ENCODE measurements at regions not wholly inside any gene's neighbourhood (a gene's known extent, or its start where the extent isn't known, plus 50 kb on each side); places are given as distances from the start of the nearest gene placed in this dataset.

DNA sequence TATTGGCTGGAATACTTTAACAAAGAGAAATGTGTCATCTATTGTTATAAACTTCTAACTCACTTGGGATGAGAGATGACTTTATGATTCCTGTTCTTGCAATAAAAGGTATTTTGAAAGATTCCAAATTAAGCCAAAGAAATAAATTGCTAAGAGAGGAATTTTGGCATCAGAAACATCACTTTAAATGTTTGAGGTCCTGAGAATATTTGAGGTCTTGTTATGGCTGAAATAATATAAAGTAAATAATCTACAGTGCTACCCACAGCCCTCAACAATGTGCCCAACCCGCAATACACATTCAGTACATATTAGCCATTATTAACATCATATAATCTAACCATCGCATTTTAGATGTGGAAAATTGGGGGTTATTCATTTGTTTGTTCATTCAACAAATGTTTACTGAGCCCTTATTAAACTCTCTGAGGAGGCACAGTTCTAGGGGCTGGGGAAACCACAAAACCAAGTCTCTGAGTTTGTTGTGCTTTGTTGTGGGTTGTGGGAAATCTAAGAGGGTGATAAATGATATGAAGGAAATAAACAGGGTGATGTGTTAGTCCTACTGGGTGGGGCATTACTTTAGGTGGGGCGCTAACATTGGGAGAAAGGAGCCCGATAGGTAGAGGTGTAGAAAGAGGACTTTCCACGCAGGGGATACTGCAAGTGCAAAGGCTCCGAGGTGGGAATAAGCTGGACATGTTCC lies 135.2 kb upstream of the CLINT1 start:
- TF ChIP-seq, protein P1, sequence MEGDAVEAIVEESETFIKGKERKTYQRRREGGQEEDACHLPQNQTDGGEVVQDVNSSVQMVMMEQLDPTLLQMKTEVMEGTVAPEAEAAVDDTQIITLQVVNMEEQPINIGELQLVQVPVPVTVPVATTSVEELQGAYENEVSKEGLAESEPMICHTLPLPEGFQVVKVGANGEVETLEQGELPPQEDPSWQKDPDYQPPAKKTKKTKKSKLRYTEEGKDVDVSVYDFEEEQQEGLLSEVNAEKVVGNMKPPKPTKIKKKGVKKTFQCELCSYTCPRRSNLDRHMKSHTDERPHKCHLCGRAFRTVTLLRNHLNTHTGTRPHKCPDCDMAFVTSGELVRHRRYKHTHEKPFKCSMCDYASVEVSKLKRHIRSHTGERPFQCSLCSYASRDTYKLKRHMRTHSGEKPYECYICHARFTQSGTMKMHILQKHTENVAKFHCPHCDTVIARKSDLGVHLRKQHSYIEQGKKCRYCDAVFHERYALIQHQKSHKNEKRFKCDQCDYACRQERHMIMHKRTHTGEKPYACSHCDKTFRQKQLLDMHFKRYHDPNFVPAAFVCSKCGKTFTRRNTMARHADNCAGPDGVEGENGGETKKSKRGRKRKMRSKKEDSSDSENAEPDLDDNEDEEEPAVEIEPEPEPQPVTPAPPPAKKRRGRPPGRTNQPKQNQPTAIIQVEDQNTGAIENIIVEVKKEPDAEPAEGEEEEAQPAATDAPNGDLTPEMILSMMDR (IDR thresholded peaks at IDR 0.05): no peak
- TF ChIP-seq POLR2A (IDR thresholded peaks at IDR 0.05): no peak

All from lower leg skin (tissue), 3 donors.